Daoy (cell line): ENCODE measurements at regions not wholly inside any gene's neighbourhood (a gene's known extent, or its start where the extent isn't known, plus 50 kb on each side); places are given as distances from the start of the nearest gene placed in this dataset.
"Not testable (repeated sequence)": the region's sequence is repeated elsewhere in the genome, so short reads cannot be mapped to it uniquely, and the experiment has no call there.

Experiments
- DNase-seq: peaks from one replicate; pipeline ENCODE4 v3.0.0-alpha.2; 2015; ENCODE audit warnings: low read depth

DNA sequence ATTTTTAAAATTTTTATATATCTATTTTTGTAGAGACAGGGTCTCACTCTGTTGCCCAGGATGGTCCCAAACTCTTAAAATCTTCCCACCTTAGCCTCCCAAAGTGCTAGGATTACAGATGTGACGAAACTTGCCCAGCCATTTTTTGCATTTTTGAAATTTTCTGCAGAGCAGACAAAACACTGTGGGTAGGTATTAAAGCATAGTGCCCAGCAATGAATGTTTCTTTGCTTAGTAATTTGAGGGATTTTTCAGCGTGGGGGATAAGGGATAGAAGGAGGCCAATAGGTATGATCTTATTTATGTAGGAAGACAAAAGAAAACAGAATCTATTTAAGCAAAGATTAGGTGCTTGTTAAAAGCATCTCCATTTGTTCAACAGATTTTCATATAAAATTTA is 446.8 kb upstream of the DPH6 start:
- DNase-seq: no peak

DNA sequence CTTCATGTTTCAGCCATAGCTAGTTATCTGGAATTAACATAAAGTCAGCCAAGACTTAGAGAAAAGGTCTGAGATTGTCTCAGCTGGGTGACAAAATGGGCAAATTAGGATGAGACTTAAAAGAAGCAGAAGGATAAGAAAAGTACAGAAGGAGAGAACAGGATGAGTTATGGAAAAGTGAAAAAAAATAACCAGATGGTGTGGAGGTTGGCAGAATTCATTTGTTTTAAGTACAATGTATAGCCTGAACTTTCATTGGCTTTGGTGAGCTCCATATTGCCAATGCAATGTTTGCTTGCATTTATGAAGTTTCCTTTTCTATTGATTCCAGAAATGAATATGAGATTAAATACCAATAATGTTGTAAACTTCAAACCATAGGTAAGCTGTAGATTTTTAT is 447.2 kb upstream of the DPH6 start:
- no peak for DNase-seq

DNA sequence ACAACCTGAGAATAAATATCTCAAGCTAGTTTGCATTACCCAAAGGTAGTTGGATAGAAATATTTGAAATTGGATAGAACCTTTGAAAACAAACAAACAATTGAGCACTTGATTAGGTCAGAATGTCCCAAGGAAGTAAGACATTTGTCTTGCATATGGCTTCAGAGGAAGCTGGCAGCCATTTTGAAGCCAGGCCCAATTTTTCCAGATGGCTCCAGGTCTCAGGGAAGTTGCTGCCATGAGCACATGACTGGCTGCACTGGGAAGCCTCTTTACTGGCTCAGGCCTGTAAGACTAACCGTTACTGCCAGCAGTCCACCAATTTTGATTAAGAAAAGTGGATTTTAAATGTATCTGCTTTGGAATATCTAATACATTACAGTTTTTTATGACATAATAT is 448.9 kb upstream of the DPH6 start:
- no peak for DNase-seq

DNA sequence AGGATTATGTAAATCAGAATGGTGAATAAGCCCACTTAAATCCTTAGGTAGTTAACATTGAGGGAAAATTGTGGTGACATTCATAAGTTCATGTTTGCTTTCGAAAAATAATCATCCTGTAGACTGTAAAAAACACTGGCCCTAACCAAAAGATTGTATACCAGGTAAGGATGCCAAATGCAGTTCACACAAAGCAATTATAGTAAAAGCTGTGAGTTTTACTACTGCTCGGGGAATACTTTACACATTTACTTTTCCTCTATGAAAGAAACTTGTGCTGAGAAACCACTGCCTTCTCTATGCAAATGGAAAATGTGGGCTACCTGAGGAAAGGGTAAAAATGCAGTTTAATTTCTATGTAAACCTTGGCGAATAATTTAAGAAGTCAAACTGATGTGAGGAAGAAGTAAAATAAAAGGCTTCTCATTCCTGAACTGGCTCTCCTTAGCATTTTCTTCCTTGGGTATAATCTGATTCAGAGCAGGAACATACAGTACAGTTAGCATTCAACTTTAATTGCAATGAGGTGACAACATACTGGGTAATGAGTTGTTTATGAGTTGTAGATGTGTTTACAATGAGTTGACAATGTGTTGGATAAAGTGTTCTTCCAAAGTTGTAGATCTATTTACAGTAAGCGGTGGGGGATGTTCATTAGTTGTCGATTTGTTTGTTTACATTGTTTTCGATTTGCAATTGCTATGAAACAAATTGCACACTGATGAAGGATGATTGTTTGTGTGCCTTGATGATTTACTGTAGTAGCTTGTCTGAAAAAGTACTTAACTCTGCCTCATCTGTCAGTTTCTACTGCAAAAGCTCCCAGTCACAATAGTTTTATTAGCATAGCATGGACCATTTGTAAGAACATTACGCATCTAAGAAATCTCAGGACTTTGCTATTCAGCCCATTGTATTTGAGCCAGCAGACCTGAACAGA is 453.0 kb upstream of the DPH6 start:
- no peak for DNase-seq

DNA sequence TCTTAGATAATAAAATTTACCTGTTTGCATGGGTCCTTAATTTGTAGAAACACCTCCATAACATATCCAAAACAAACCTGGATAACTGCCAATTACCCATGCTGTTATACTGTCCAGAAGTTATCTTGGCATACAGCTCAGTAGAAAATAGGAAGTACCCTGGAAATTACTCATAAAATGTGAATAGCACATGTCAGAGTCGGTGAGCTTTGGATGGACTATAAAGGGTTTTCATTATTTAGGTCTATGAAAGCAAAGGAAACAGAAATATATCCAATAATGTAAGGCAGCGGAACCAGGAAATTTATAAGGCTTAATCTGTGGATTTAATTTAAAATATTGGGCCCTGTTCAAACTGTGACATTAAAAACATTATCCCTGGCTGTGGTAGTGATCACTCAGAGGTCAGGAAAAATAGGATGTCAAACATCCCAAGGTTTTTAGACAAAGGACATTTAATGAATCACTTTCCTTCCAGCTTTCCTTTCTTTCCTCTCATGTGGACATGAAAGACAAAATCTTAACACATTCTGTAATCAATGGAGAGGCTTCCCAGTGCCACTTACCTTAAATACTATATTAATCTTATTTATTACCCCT is 459.0 kb upstream of the DPH6 start:
- DNase-seq: no peak

DNA sequence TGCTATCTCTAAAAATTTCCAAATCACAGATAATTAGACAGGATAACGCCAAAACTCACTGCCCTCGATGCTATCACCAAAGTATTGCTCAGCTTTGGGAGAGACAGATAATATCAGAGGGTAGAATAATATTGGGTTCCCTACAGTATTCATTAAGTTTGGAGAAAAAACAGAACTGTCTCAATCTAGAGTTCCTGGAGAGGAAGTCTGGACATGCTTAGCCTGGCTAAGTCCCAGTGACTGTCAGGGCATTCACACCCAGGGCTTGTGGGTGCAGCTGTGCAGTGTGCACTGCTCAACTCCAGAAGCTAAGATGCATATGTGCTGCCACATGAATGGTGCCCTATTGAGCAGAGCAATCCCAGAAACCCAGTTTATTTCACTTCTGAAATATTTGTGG is 459.6 kb upstream of the DPH6 start:
- no peak for DNase-seq

DNA sequence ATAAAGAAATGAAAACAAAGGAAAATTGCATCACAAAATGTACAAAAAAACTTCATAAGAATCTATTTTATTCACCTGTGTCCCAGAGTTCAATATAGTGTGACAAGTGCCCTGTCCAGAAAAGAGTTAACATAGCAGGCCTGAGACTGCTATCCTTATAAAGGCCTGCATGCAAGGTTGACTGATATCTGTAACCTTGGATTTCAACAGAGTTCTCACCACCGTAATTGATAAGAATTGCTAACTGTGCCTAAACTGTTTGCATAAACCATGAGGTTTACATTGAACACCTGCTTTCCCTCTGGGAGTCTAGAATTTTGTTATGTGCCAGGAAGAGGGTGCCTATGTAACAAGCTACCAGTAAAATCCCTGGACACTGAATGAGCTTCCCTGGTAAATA is 461.7 kb upstream of the DPH6 start:
- DNase-seq: no peak

DNA sequence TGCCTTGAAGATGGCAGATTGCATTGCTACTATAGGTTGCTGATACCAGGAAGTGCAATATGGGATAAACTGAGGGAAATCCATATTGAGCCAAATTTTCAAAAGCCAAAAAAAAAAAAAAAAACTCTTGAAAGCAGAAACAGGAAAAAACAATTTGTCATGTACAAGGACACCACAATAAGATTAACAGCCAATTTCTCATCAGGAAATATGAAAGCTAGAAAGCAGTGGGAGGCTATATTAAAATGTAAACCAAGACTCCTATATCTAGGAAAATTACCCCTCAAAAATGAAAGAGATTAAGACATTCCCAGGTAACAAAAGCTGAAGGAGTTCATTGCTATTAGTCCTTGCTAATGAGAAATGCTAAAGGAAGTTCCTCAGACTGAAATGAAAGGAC is 462.8 kb upstream of the DPH6 start:
- DNase-seq: no peak

DNA sequence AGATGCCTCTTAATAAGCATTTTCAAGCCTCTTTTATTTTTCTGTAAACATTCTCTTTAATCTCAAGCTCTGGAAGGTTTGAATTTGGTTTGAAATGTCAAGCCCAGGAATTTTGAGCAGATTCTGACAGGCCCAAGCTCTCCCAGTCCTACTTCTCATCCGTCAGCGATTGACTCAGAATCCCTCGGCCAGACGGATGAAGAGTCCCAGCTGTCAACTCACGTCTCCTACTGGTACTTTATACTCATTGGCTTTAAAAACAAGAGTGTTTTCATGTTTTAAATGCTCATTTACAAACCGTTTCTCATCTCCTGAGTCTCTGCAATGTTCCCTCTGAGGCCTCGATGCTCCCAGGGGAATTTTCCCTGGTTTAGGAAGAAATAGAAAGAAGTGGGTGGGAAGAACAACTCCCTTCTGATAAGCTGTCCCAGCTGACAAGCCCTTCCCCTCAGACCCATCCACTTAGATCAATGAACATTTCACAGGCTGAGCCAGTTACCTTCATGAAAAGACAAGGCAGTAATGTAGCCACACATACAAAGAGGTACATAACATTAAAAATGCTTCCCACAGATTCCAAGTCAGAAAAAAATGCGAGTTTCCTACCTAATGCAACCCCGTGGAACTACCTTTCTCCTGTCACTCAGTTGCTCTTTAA is 478.2 kb upstream of the DPH6 start:
- peak; percentile 4 for DNase-seq

DNA sequence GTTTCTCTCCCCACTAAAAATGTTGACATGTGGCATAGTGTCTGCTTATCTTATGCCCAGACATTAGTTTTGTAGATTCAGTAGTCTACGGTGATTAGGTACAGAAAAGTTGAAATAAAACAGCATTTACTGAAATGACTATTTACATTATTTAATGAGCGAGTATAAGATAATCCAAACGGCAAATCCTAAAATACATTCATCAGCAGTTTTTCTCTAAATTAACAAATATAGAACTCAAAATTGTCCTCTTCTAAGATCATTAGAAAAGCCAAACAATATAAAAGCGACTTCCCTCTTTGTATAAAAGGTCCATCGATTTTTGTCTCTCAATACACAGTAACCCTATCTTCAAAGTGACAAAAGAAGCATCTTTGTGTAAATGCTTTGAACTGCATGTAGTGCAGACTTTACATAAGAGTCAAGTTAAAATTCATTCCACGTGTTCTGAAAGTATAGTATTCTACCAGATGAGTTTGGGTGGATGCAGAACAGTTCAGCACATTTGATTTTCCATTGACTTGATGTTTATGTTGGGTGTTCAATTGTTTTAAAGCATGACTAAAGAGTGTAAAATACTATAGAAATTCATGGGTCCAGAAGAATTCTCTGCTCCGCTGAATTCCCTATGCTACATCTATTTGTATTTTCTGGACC is 480.8 kb upstream of the DPH6 start:
- DNase-seq: no peak

DNA sequence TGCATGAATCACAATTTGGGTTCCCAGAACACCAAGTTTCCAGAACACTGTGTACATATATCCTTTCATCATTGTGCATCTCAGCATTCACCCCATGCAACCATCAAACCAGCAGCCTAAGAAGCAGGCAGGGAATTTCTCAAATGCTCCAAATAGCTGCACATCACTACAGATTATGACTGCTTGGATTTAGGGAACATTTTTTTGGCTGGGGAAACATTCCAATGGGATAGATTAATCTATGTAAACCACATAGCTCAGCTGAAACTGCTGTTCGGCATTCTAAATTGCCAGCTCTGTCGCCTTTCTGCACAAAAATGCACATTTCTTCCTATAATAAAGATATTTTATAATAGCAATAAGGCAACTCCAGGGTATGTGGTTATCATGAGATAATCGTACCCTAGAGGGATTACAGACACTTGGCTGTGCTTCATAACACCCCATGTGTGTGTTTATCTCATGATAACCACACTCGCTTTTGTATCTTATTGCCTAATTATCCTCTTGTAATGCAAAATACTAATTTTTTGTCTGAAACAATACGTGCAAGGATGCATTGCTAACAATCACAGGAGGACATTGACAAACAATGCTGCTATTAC is 483.7 kb upstream of the DPH6 start:
- DNase-seq: no peak

DNA sequence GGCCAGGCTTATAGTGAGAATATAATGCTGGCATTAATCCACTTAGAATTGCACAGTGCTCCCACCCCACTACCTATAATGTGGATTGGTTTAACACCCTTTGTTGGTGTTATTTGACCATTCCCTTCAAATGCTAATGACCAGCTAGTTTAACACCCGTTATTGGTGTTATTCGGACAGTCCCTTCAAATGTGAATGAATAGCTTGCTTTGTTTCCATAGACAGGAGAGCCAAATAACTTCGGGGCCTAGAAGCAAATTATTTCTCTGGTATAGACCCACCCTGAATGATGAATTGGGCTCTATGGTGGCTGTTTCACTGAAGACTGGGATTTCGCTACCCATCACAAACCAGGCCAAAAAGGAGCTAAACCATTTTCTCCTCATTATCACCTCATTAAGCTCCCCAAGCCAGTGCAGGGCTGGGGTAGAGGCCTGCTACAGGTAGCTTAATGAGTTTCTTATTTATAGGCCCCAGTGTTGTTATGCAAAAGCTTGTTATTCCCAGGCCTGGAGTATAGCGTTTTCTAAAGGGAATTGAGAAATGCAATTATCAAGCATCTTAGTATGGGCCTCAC is 494.1 kb upstream of the DPH6 start:
- DNase-seq: no peak

DNA sequence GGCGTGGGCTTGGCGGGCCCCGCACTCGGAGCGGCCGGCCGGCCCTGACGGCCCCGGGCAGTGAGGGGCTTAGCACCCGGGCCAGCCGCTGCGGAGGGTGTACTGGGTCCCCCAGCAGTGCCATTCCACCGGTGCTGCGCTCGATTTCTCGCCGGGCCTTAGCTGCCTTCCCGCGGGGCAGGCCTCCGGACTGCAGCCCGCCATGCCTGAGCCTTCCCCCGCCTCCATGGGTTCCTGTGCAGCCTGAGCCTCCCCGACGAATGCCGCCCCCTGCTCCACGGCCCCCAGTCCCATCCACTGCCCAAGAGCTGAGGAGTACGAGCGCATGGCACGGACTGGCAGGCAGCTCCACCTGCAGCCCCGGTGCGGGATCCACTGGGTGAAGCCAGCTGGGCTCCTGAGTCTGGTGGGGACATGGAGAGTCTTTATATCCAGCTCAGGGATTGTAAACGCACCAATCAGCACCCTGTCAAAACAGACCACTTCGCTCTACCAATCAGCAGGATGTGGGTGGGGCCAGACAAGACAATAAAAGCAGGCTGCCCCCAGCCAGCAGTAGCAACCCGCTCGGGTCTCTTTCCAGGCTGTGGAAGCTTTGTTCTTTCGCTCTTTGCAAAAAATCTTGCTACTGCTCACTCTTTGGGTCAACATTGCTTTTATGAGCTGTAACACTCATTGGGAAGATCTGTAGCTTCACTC is 501.2 kb upstream of the DPH6 start:
- not testable (repeated sequence) for DNase-seq

DNA sequence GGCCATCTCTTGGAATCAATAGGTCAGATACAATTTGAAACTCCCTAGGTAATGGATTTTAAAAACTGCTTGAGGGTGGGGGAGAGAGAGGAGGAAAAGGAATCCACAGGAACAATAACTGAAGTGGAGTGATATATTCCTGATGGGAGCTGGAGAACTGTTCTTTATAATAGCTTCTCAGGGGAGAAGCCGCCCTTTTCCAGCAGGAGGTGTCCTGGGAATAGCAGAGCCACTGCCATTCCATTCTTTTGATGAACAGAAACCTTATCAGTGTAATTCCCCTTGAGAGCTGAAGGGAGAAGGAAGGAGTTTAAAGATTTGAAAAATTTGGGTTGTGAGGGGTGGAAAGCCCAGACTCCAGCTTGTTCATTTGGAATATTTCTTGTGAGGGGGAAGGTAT is 504.9 kb upstream of the DPH6 start:
- no peak for DNase-seq

DNA sequence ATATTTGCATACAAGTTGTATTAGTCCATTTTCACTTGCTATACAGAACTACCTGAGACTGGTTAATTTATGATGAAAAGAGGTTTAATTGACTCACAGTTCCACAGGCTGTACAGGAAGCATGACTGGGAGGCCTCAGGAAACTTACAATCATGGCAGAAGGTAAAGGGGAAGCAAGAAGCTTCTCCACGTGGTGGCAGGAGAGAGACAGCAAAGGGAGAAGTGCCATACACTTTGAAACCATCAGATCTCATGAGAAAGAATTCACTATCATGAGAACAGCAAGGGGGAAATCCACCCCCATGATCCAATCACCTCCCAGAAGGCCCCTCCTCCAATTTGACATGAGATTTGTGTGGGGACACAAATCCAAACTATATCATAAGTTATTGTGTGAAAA is 506.7 kb upstream of the DPH6 start:
- DNase-seq: peak; percentile 25

DNA sequence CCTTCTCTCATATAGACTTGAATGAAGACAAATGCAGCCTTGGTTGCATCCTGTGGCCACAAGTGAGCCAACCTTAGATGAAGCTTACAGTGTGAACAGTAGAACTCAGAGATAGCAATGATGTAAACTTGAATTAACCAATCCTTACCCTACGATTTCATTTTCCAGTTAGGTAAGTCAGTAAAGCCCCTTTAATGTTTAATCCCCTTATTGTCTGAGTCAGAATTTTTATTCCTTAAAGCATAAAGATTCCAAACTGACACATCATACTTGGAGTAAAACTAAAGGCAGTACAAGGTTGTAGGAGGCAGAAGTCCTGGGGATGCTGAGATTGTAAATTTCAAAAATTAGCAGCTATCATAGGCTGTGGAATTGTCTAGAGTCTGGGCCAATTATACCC is 507.8 kb upstream of the DPH6 start:
- DNase-seq: no peak

DNA sequence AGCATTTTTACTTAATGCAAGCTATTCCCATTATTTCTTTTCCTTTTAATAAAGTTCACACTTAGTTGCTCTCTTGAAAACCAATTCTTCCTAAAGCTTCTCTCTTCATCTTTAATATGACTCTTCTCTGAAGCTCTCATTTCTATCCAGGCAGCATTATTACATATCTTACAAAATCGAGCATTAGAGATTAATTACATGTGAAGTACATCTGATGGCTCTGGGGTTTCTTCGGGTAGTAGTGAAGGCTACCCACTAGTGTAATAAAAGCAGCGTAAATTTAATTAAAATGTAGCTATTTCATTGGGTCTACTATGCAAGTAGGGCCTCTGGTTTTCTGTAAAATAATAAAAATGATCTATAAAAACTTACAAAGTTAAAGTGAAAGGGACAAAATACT is 513.6 kb upstream of the DPH6 start:
- DNase-seq: no peak

DNA sequence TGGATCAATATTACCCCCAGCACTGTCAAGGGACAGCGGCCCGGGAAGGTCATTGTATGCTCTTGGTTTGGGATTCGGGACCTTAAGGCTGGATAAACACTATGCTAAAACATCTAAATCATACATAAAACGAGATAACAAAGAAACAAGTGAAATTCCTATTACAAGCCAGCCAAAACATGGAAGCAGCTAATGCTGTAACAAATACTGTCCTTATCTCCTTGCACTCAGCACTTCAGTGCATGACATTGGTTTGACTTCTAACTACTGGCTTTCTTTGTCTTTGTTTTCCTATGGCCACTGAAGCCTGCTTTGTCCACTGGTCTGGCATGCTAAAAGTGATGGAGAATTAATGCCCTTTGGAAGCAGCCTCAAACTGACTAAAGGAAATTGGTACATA is 516.4 kb upstream of the DPH6 start:
- DNase-seq: no peak

DNA sequence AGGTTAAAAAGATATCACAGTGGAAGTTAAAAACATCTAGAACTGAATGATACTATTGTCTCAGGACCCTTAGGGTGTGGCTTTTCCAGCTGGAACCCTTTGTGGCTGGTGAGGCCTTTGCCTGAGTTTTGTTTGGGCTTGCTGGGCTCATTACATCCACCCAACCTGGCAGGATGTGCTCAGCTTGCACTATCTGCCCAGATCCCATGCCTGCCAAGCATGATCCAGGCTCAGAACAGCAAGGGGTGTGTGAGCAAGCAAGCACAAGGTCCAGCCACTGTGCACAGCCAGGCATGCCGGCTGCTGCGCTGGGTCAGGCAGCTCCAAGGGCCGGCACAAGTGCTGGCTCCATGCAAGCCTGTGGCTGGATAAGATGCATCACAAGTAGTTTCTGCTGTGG is 512.7 kb upstream of the CDIN1 start:
- DNase-seq: peak; percentile 2

DNA sequence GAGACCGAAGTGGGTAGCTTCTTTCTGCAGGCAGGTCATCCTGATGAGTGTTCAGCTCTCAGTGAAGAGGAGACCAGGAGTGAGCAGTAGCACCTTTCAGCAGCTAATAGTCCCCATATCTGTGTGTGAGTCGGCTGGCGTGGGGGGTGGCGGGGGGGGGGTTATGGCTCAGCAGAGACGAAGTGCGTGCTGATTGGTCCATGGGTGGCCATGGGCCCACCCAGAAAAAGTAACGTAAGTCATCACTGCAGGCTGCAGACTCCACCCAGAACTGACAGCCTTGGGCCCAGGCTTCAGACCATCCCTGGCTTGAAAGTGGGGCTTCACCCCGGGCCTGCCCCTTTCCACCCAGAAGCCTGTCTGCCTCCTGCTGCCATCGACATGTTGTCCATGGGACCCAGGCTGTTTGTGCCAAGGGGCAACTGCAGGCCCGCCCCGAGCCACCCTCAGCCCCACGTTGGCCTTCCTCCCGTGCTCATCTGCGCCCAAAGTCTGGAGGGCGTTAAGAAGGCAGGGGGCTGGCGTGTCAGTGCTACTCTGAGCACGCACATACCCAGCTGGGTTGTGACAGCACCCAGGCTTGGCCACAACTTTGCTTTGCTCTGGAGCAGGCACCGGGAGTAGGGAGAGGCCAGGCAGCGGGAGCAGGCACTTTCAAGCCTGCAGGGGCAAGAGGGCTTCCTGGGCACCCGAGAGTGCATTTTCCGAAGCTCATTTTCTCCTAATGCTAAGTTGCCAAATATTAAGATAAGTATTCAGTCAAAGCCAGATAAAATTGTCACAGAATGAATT is 511.7 kb upstream of the CDIN1 start:
- DNase-seq: no peak
